ENCODE measurements at regions not wholly inside any gene's neighbourhood (a gene's known extent, or its start where the extent isn't known, plus 50 kb on each side); places are given as distances from the start of the nearest gene placed in this dataset.
A peak's percentile ranks its signal among the peaks of the same experiment; 100 is the strongest.

DNA sequence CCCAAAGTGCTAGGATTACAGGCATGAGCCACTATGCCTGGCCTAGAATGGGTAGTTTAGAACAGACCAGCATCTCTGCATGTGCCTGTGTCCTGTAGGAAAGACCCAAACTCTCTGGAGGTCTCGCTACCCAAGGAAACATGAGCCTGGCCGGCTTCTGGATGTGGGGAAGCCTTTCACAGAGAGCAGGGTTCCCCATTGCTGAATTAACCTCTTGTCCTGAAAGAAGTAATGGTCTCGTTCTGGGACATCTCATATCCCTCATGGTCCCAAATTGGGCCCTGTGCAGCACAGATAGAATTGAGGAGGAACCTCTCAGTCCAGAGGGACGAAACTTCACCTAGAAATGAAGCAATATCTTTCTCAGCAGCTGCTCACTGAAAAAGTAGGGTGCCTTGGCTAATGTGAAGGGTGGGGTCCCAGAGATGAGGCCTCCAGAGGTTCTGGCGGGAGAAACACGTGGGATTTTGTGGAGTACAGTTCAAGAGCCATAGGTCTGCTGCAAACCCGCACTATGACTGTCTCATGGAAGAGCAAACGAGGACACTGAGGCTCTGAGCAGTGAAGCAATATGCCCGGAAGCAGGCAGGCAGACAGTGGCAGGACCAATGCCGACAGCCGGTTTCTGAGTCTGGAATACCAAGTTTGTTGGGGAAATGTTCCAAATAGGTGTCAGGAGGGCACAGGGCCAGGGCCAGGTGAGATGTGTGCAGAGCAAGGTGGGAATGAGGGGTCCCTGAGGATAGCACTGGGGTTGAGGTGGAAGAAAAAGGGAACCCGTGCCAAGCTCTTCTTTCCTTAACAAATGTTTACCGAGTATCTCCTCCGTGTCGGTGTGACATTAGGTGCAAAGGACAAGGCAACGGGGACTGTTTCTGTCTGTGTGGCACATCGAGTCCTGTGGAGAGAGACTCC, 121.0 kb upstream of the TWIST2 start:
- peak; percentile 27 for DNase-seq (ENCODE audit: low read depth)
- no peak overlapping the region for H3K4me3 ChIP-seq (ENCODE audit: low read length)
- TF ChIP-seq, protein P1, sequence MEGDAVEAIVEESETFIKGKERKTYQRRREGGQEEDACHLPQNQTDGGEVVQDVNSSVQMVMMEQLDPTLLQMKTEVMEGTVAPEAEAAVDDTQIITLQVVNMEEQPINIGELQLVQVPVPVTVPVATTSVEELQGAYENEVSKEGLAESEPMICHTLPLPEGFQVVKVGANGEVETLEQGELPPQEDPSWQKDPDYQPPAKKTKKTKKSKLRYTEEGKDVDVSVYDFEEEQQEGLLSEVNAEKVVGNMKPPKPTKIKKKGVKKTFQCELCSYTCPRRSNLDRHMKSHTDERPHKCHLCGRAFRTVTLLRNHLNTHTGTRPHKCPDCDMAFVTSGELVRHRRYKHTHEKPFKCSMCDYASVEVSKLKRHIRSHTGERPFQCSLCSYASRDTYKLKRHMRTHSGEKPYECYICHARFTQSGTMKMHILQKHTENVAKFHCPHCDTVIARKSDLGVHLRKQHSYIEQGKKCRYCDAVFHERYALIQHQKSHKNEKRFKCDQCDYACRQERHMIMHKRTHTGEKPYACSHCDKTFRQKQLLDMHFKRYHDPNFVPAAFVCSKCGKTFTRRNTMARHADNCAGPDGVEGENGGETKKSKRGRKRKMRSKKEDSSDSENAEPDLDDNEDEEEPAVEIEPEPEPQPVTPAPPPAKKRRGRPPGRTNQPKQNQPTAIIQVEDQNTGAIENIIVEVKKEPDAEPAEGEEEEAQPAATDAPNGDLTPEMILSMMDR (conservative IDR thresholded peaks at IDR 0.05; ENCODE audit: low read length), result no peak

DNA sequence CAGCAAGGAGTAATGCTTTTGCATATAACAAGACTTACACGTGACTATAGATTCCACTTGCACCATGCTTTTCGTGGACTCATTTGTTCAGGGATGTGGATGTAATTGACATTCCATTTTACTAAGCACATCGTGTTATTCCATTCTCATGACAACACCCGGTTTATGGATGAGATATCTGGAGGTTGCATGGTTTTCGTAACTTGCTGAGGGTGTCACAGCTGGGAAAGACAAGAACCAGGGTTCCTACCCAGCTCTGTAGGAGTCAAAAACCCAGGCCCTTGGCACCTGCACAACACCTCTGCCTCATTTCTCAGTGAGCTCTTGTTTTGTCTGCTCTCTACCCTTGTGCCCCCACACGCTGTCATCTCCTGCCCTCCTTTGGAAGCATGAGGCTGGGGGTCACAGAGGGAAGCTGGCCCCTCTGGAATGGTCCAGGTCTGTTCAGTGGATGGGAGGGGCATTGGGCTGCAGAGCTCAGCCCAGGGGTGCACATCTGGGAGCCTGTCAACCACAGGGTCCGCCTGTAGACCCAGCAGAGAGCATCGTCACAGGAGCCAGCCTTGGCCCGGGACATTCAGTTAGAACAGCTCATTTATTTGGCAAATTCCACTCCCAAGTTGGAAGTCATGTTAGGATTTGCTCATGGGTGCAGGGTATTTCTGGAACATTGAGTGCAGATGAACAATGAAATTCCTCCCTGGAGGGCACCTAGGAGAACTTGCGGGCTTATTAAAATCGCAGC, 120.1 kb upstream of the TWIST2 start:
- H3K4me3 ChIP-seq (ENCODE audit: low read length), result peak overlapping the region; percentile 16; the same call in 1 of the 2 replicates
- TF ChIP-seq, protein P1 (conservative IDR thresholded peaks at IDR 0.05; ENCODE audit: low read length), result no peak
- peak; percentile 99 for DNase-seq (ENCODE audit: low read depth)

DNA sequence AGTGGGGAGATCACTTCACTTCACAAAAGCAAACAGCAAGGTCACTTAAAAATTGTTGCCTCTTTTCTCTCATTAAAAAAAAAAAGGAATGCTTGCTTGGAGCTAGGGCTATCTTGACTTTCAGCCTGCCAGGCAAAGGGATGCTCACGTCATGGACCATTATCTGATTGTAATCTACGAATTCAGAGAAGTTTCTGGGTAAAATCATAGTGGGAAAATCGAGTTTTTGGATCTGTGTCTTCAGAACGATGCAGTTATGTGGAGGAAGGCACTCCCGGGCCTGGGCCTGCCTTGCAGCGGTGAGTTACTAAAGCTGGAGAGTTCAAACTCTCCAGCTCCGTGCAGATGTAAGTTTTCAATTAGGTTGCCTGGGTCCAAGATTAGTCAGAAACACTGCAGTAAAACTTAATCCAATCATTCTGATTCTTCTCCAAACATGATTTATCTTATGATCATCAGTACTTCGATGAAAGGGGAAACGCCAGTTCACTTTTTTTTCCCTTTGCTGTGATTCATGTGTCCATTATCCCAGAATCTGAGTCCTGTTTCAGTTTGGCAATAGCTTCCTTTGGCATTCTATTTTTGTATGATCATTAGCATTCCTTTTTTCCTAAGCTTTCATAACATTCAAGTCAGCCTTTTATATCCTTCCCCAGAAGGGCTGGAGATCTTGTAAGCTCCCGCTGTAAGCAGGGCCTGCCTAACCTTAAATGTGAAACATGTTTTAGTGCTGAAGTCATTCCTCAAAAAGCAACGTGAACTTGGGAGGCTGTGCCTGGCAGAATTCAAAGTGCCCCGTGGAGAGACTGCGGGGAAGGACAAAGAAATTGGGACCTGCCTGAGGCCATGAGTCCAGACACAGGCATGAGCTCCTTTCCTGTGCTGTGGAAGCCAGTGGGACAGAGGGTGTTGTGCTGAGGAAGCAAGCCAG, 119.3 kb upstream of the TWIST2 start:
- peak; percentile 99 for DNase-seq (ENCODE audit: low read depth)
- TF ChIP-seq, protein P1 (conservative IDR thresholded peaks at IDR 0.05; ENCODE audit: low read length), result no peak
- no peak overlapping the region for H3K4me3 ChIP-seq (ENCODE audit: low read length)

DNA sequence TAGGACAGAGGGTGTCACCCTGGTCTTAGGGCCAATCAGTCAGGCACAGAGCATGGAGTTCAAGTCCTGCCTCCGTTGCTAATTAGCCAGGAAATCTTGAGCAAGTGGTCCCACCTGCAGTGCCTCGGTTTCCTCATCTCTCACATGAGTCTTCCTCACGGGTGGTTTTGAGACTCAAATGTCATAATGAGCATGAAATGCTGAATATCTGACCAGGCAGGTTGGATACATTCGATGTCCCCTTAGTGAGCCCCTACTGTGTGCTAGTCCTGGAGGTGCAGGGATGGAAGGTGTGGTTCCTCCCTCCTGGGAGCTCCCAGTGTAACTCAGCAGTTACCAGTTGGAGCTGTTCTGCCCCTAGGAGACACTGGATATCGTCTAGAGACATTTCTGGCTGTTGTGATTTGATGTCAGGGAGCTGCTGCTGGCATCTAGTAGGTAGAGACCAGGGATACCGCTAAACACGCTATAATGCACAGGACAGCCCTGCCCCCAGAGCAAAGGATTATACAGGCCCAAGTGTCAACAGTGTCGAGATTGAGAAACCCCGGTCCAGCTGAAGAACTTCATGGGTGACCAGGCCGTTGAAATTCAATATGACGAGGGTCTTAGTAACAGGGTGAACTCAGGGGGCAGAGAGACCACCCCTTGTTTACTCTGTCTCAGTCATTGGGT, 118.5 kb upstream of the TWIST2 start:
- no peak overlapping the region for H3K4me3 ChIP-seq (ENCODE audit: low read length)
- DNase-seq (ENCODE audit: low read depth), result no peak
- TF ChIP-seq, protein P1 (conservative IDR thresholded peaks at IDR 0.05; ENCODE audit: low read length), result no peak

DNA sequence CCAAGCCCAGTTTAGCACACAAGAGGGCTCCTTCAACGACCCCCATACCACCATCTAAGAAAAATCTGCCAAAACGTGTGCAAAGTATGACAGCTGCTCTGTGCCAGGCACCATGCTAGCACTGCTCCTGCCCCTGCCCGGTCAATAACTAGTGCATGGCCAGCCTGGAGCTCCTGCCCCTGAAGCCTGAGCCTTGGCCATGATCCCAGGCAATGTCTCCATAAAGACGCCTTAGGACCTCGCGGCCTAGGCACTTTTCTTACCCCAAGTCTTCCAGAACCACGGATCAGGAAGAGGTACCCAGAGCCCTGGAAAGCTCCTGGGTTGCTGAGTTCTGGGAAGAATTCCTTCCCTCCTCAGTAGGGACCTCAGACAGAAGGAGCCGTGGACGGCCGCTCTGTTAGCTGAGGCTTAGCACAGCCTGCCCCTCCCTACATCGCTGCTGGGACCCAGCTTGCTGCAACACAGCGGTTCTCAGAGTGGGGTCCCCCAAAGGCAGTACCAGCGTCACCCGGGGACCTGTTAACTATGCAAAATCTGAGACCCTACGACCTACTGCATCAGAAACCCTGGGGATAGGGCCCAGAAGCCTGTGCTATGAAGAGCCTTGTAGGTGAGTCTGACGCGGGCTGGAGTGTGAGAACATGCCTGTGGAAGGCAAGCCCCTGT, 117.8 kb upstream of the TWIST2 start:
- no peak overlapping the region for H3K4me3 ChIP-seq (ENCODE audit: low read length)
- TF ChIP-seq, protein P1 (conservative IDR thresholded peaks at IDR 0.05; ENCODE audit: low read length), result no peak
- no peak for DNase-seq (ENCODE audit: low read depth)

DNA sequence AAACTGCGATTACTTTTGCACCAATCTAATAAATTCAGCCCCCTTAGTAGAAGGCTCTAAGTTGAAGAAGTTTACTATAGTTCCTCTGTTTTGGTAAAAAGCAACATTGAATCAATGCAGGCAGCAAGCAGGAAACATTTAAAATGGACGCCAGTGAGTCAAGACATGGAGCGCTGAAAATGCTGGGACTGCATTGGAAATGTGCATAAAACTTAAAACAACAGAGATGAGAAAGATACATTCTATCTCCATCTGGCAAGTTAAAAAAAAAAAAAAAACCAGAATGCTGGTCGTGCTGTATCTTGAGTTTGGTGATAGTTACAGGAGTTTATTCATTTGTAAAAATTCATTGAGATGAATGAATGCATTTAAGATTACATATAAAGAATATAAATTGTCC, 117.0 kb upstream of the TWIST2 start:
- DNase-seq (ENCODE audit: low read depth), result no peak
- no peak overlapping the region for H3K4me3 ChIP-seq (ENCODE audit: low read length)
- TF ChIP-seq, protein P1 (conservative IDR thresholded peaks at IDR 0.05; ENCODE audit: low read length), result no peak

Measured in AG10803 (cell line).